IPS-NIHi7 (cell line): ENCODE measurements at regions not wholly inside any gene's neighbourhood (a gene's known extent, or its start where the extent isn't known, plus 50 kb on each side); places are given as distances from the start of the nearest gene placed in this dataset.
A peak's percentile ranks its signal among the peaks of the same experiment; 100 is the strongest.
"Not testable (repeated sequence)": the region's sequence is repeated elsewhere in the genome, so short reads cannot be mapped to it uniquely, and the experiment has no call there.

Source experiments
- DNase-seq: peaks from one replicate; pipeline ENCODE4 v3.0.0; 2012; ENCODE audit warnings: mixed read lengths; ENCODE audit errors: extremely low spot score

DNA sequence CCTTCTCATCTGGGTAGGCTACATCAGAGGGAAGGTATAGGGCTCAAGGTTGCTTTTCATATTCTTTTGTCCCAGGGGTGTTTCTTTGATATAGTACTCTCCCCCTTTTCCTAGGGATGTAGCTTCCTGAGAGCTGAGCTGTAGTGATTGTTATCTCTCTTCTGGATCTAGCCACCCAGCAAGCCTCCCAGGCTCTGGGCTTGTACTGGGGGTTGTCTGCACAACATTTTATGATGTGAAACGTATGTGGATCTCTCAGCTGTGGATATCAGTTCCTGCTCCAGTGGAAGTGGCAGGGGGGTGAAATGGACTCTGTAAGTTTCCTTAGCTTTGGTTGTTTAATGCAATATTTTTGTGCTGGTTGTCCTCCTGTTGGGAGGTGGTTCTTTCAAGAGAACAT, 437.3 kb upstream of the SYNCRIP start:
- DNase-seq, result no peak

DNA sequence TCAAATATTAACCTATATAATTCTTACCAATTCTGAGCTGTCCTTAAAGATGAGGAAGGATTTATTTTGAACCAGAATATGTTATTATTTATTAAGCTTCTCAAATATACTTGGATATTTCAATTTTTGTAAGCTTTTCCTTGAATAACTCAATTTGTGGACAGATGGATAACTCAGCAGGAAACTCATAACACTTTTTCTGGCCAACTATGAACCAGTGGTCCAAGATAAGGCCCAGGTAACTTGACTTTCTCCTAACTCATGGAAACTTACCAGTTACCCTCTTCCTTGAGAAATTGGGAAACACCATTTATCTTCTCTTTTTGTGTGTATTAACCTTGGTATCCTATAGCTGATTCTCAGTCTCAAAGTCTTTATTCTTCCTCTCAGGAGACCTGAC, 427.5 kb upstream of the SYNCRIP start:
- no peak for DNase-seq

DNA sequence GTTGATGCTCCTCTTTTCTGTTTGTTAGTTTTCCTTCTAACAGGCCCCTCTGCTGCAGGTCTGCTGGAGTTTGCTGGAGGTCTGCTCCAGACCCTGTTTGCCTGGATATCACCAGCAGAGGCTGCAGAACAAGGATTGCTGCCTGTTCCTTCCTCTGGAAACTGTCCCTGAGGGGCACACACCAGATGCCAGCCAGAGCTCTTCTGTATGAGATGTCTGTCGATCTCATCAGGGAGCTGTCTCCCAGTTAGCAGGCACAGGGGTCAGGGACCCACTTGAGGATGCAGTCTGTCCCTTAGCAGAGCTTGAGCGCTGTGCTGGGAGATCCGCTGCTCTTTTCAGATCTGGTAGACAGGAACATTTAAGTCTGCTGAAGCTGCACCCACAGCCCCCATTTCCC, 422.3 kb upstream of the SYNCRIP start:
- DNase-seq, result not testable (repeated sequence)

DNA sequence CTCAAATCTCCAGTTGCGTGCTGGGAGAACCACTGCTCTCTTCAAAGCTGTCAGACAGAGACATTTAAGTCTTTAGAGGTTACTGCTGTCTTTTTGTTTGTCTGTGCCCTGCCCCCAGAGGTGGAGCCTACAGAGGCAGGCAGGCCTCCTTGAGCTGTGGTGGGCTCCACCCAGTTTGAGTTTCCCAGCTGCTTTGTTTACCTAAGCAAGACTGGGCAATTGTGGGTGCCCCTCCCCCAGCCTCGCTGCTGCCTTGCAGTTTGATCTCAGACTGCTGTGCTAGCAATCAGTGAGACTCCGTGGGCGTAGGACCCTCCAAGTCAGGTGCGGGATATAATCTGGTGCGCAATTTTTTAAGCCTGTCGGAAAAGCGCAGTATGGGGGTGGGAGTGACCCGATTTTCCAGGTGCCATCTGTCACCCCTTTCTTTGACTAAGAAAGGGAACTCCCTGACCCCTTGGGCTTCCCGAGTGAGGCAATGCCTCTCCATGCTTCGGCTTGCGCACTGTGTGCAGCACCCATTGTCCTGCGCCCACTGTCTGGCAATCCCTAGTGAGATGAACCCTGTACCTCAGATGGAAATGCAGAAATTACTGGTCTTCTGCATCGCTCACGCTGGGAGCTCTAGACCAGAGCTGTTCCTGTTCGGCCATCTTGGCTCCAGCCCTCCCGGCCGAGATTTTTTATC, 414.8 kb upstream of the SYNCRIP start:
- DNase-seq, result not testable (repeated sequence)

DNA sequence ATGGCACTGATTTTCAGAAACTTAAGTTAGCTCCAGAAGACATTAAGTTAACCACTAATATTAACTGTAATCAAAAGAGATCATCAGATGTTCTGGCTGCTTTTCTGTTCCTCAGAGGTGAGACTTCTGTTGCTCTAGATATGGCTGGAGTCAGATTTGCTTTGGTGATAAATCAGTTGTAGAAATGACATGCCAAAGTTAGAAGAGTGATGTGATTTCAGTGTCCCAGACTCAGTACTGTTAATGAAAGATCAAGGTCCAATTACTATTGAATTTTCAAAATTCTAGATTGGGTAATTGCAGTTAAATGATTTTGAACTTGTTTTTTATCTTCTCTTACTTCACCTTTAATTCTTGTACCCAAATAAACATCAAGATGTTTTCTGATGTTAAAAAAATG, 402.4 kb upstream of the SYNCRIP start:
- no peak for DNase-seq

- no peak for DNase-seq
Observed at GRCh38 chr6:86042214-86042613, 399.5 kb upstream of the SYNCRIP start.

GRCh38 chr6:86031713-86032112, 389.0 kb upstream of the SYNCRIP start:
- no peak for DNase-seq

DNA sequence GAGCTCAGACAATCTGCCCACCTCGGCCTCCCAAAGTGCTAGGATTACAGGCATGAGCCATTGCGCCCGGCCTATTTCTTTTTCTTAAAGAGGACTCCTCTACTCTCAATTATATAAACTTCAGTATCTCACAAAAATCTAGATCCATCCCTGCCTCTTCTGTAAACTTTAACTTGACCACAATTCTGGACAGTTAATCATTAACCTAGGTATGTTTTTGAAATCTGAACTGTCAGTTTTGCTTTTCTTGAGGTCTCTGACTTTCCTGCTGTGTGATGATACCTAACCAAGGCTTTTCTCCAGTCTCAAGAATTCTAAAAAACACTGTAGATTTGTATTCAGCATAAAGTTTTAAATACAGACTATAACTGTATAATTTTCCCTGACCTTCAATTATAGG, 388.2 kb upstream of the SYNCRIP start:
- no peak for DNase-seq

- no peak for DNase-seq
Observed at GRCh38 chr6:86028776-86029175, 386.1 kb upstream of the SYNCRIP start.

DNA sequence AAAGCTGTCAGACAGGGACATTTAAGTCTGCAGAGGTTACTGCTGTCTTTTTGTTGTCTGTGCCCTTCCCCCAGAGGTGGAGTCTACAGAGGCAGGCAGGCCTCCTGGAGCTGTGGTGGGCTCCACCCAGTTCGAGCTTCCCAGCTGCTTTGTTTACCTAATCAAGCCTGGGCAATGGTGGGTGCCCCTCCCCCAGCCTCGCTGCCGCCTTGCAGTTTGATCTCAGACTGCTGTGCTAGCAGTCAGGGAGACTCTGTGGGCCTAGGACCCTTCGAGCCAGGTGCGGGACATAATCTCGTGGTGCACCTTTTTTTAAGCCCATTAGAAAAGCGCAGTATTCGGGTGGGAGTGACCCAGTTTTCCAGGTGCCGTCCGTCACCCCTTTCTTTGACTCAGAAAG, 384.2 kb upstream of the SYNCRIP start:
- not testable (repeated sequence) for DNase-seq

DNA sequence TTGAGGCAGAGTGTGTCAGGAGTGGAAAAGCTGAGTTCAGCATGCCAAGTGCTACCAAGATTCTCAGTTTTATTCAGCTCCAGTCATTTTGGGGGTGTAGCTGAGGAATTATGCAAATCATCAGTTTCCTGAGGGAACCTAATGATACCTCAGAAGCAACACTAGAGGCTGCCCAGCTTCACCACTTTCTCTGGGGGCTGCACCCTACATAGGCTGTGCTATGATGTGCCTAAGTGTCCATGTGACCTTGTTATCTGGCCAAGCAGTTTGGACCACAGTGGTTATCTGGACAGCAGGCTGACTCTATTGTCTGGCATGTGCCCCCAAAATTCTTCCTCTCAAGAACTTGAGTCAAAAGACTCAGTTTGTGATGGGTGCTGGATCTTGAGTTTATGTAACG, 374.6 kb upstream of the SYNCRIP start:
- DNase-seq, result no peak

- peak; percentile 29 for DNase-seq
Observed at GRCh38 chr6:86016567-86016966, 373.9 kb upstream of the SYNCRIP start.

GRCh38 chr6:86016077-86016476, 373.4 kb upstream of the SYNCRIP start:
- DNase-seq, result no peak

DNA sequence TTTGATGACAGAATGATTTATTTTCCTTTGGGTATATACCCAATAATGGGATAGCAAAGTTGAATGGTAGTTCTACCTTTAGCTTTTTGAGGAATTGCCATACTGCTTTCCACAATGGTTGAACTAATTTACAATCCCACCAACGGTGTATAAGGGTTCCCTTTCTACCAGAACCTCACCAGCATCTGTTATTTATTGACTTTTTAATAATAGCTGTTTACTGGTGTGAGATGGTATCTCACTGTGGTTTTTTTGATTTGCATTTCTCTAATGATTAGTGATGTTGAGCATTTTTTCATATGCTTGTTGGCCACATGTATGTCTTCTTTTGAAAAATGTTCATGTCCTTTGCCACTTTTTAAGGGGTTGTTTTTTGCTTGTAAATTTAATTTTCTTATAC, 370.3 kb upstream of the SYNCRIP start:
- DNase-seq, result not testable (repeated sequence)

- DNase-seq, result no peak
Observed at GRCh38 chr6:86010915-86011786, 368.5 kb upstream of the SYNCRIP start.

DNA sequence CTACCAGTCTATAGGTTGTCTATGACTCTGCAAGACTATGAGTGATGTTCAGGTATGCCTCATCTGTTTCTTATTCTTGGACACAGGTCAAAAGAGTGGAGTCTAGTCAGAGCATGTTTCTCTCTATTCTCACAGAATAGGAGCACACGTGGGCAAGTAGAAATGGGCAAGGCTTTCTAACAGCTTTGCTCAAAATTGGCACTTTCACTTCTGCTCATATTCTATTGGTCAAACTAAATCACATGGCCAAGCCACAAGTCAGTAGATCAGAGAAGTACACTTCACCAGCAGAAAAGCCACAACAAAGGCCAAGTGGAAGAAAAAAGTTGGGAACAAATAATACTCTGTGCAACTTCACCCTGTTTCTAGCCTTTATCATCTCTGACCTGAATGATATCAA, 354.5 kb upstream of the SYNCRIP start:
- DNase-seq, result no peak

DNA sequence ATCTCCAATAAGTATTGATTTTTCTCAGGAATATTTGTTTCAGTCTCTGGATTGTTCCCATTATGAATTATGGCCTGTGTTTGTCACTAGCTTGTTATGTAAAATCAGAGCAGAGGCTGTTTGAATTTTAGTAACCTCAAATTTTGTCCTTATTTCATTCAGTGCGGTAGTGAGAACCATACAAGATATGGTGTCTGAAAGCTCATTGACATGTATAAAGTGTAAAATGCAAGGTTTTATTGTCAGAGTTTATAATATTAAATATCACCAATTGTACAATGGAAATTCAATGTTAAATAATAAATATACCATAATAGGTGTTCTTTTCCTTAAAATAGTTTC, 353.3 kb upstream of the SYNCRIP start:
- no peak for DNase-seq

DNA sequence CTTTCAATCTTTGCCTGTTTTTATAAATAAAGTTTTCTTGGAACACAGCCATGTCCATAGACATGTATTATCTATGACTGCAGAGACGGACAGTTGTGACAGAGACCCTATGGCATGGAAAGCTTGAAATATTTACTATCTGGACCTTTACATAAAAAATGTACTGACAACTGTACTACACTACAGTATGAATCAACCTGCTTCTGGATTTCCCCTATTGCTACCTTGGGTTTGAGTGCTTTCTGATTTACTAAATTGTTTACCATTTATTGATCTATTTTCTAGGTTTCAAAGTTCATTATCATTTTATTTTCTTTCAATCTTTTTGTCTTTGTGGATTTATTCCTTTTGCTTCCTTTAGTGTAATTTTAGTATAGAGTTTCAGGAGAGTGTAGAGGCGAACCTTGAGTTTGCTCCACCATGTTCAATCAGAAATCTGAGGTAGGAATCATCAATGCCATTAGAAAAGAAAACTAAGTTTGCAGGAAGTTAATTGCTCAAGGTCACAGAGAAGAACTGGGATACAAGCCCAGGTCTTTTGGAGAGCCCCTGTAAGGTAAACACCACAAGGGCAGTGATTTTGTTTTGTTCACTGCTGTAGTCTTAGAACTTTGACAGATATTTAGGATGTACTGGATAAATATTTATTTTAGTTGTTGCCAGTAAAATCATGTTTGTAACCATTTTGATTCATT, 352.8 kb upstream of the SYNCRIP start:
- DNase-seq, result no peak

DNA sequence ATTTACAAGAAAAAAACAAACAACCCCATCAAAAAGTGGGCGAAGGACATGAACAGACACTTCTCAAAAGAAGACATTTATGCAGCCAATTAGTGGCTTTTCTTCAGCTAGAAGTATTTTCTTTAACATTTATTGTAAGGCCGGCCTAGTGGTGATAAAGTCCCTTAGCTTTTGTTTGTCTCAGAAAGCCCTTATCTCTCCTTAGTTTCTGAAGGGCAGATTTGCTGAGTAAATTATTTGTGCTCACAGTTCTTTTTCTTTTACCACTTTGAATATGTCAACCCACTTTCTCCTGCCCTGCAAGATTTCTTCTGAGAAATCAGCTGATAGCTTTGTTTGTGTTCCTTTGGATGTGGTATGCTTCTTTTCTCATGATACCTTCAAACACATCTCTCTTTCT, 344.0 kb upstream of the SYNCRIP start:
- no peak for DNase-seq

GRCh38 chr6:85983032-85983659, 340.5 kb upstream of the SYNCRIP start:
- no peak for DNase-seq

- DNase-seq, result no peak
Observed at GRCh38 chr6:85977661-85978060, 335.0 kb upstream of the SYNCRIP start.

DNA sequence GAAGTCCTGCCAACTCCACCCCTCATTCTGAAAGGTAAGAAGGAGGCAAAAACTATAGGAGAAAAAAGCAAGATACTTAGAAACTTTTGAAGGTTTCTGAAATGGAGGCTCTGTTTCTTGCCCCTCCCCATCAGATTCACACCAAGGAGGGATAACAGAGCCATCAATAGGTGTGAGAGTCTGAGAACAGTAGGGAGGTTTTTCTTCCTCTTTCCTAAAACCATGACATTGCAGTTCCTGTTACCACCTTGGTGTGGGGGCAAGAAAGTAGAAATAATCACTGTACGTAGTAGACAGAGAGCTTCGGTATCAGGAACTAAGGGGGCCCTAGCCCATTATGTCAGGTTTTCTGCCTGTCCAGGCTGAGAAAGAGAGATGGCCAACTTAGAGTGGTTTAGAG, 333.3 kb upstream of the SYNCRIP start:
- DNase-seq, result no peak
